ENCODE measurements at regions not wholly inside any gene's neighbourhood (a gene's known extent, or its start where the extent isn't known, plus 50 kb on each side); places are given as distances from the start of the nearest gene placed in this dataset.

DNA sequence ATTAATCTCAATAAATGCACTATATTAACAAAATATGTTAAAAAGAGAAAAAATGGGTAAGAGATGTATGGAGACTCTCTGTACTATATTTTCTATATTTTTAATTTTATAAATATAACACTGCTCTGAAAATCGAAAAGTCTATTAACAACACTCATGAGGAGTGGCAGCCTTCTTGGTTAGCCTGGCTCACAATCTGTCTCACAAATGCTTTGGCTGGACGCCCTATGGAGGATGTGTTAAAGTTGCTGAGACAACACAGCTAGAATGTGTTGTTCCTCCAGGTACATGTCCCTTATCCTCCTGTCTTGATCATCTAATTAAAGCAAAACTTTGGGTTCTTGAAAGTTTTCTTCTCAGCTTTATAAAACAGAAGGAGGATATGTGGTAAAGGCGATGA lies 396.6 kb upstream of the PCDH20 start:
- TF ChIP-seq POLR2A (IDR thresholded peaks at IDR 0.05; ENCODE audit: low read depth, low read length) (no peak), HDAC2 (IDR thresholded peaks at IDR 0.05) (no peak)
